Astrocyte (in vitro differentiated cells and primary cell): ENCODE measurements at regions not wholly inside any gene's neighbourhood (a gene's known extent, or its start where the extent isn't known, plus 50 kb on each side); places are given as distances from the start of the nearest gene placed in this dataset.
A peak's percentile ranks its signal among the peaks of the same experiment; 100 is the strongest.

Source experiments
- DNase-seq: peaks from one replicate; pipeline ENCODE4 v3.0.0-alpha.2; 2010; ENCODE audit warnings: low read depth
- FAIRE-seq: peaks from 2 replicates; lab custom pipeline; 2011; peaks lifted over from hg19 to GRCh38; lab: Jason Lieb, UNC
- H2AFZ ChIP-seq: 2 replicates; pipeline ENCODE4 v1.6.0; 2012; ENCODE audit warnings: low read depth, low read length, inconsistent platforms
- H3K27ac ChIP-seq: 2 replicates; pipeline ENCODE4 v1.5.1; 2011; ENCODE audit warnings: low read depth, low read length, inconsistent platforms
- H3K27me3 ChIP-seq: 2 replicates; pipeline ENCODE4 v1.6.0; 2011; ENCODE audit warnings: low read length, inconsistent platforms; ENCODE audit not compliant: insufficient read depth
- H3K36me3 ChIP-seq: 2 replicates; pipeline ENCODE4 v1.5.1; 2011; ENCODE audit warnings: low read length, inconsistent platforms; ENCODE audit not compliant: insufficient read depth
- H3K4me1 ChIP-seq: 2 replicates; pipeline ENCODE4 v1.5.1; 2011; ENCODE audit warnings: low read length, inconsistent platforms; ENCODE audit not compliant: insufficient read depth
- H3K4me2 ChIP-seq: 2 replicates; pipeline ENCODE4 v1.6.0; 2012; ENCODE audit warnings: low read length, inconsistent platforms
- H3K4me3 ChIP-seq: 2 replicates; pipeline ENCODE4 v1.5.1; 2011; ENCODE audit warnings: low read depth, mild to moderate bottlenecking, low read length, inconsistent platforms; ENCODE audit not compliant: insufficient read depth
- H3K79me2 ChIP-seq: 2 replicates; pipeline ENCODE4 v1.6.0; 2012; ENCODE audit warnings: mild to moderate bottlenecking, low read length, inconsistent platforms; ENCODE audit not compliant: insufficient read depth
- H3K9ac ChIP-seq: 2 replicates; pipeline ENCODE4 v1.6.0; 2012; ENCODE audit warnings: mild to moderate bottlenecking, low read length, inconsistent platforms
- H3K9me3 ChIP-seq: 2 replicates; pipeline ENCODE4 v1.5.1; 2012; ENCODE audit warnings: low read depth, mild to moderate bottlenecking, low read length, inconsistent platforms; ENCODE audit not compliant: insufficient read depth
- H4K20me1 ChIP-seq: 2 replicates; pipeline ENCODE4 v1.6.0; 2012; ENCODE audit warnings: low read length, inconsistent platforms; ENCODE audit not compliant: insufficient read depth
- H3K27ac Mint-ChIP-seq: one replicate; pipeline ENCODE4 v1.8.0; 2021; ENCODE audit warnings: mild to moderate bottlenecking, mixed read lengths; ENCODE audit not compliant: unreplicated experiment
- H3K27me3 Mint-ChIP-seq: one replicate; pipeline ENCODE4 v1.8.0; 2021; ENCODE audit warnings: low read depth, mixed read lengths; ENCODE audit not compliant: unreplicated experiment
- H3K36me3 Mint-ChIP-seq: one replicate; pipeline ENCODE4 v1.8.0; 2021; ENCODE audit warnings: low read depth, mixed read lengths; ENCODE audit not compliant: unreplicated experiment
- H3K4me1 Mint-ChIP-seq: one replicate; pipeline ENCODE4 v1.8.0; 2021; ENCODE audit warnings: low read depth, mixed read lengths; ENCODE audit not compliant: unreplicated experiment
- H3K4me3 Mint-ChIP-seq: one replicate; pipeline ENCODE4 v1.8.0; 2021; ENCODE audit warnings: mild to moderate bottlenecking, moderate library complexity, mixed read lengths; ENCODE audit not compliant: unreplicated experiment
- H3K9me3 Mint-ChIP-seq: one replicate; pipeline ENCODE4 v1.8.0; 2021; ENCODE audit warnings: mild to moderate bottlenecking, mixed read lengths; ENCODE audit not compliant: unreplicated experiment
- CTCF ChIP-seq: IDR thresholded peaks from 2 replicates; pipeline ENCODE4 v1.5.1; 2011; ENCODE audit warnings: low read depth, mild to moderate bottlenecking, inconsistent platforms, low read length, moderate library complexity; ENCODE audit not compliant: insufficient read depth
- EZH2 ChIP-seq: IDR thresholded peaks from 2 replicates; pipeline ENCODE4 v1.6.1; 2012; ENCODE audit warnings: mild to moderate bottlenecking, low read length, inconsistent platforms; ENCODE audit not compliant: insufficient read depth

- no peaks in the 10 kb centered on the region for H3K36me3 ChIP-seq
- H3K36me3 Mint-ChIP-seq: no peaks in the 10 kb centered on the region
- H3K9me3 Mint-ChIP-seq: peaks cover 4% of the 10 kb centered on the region
- TF ChIP-seq EZH2: no peak
- no peaks in the 10 kb centered on the region for H3K27me3 ChIP-seq
- H3K9ac ChIP-seq: peak overlapping the region; percentile 1
- peak; percentile 41 for FAIRE-seq
- H3K27me3 Mint-ChIP-seq: no peaks in the 10 kb centered on the region
- no peaks in the 10 kb centered on the region for H3K9me3 ChIP-seq
- no peak overlapping the region for H3K4me3 Mint-ChIP-seq
- H3K4me1 Mint-ChIP-seq: peaks cover 30% of the 10 kb centered on the region
- no peaks in the 10 kb centered on the region for H3K79me2 ChIP-seq
- H3K4me2 ChIP-seq: peak overlapping the region; percentile 32
- peak overlapping the region; percentile 6 for H2AFZ ChIP-seq
- peak overlapping the region; percentile 81 for H3K27ac ChIP-seq
- no peak overlapping the region for H3K4me3 ChIP-seq
- H4K20me1 ChIP-seq: no peaks in the 10 kb centered on the region
- H3K27ac Mint-ChIP-seq: peak overlapping the region; percentile 99
- DNase-seq: peak; percentile 98
- peaks cover 6% of the 10 kb centered on the region for H3K4me1 ChIP-seq
Observed at GRCh38 chr13:104315606-104316005, 1249.4 kb upstream of the SLC10A2 start.

- peak overlapping the region; percentile 10 for H3K4me2 ChIP-seq
- no peak overlapping the region for H2AFZ ChIP-seq
Observed at GRCh38 chr13:104314926-104315535, 1248.8 kb upstream of the SLC10A2 start.

GRCh38 chr13:104314321-104314720 is 1248.1 kb upstream of the SLC10A2 start:
- H3K36me3 Mint-ChIP-seq: no peaks in the 10 kb centered on the region
- no peak for TF ChIP-seq CTCF
- Histone ChIP-seq H2AFZ (no peak overlapping the region), H3K9ac (no peak overlapping the region), H3K4me1 (peaks cover 6% of the 10 kb centered on the region), H3K27me3 (no peaks in the 10 kb centered on the region), H3K4me2 (no peak overlapping the region), H3K4me3 (no peak overlapping the region), H3K79me2 (no peaks in the 10 kb centered on the region), H4K20me1 (no peaks in the 10 kb centered on the region), H3K36me3 (no peaks in the 10 kb centered on the region), H3K9me3 (no peaks in the 10 kb centered on the region), H3K27ac (peak overlapping the region; percentile 81)
- H3K27ac Mint-ChIP-seq: peak overlapping the region; percentile 73
- H3K4me3 Mint-ChIP-seq: no peak overlapping the region
- H3K4me1 Mint-ChIP-seq: peaks cover 21% of the 10 kb centered on the region
- DNase-seq (no peak), FAIRE-seq (no peak)
- H3K9me3 Mint-ChIP-seq: peaks cover 3% of the 10 kb centered on the region
- no peaks in the 10 kb centered on the region for H3K27me3 Mint-ChIP-seq

More at GRCh38 chr13:104314926-104315535, 1248.8 kb upstream of the SLC10A2 start:
- H3K27me3 Mint-ChIP-seq: no peaks in the 10 kb centered on the region
- Histone ChIP-seq H3K79me2 (no peaks in the 10 kb centered on the region), H4K20me1 (no peaks in the 10 kb centered on the region), H3K36me3 (no peaks in the 10 kb centered on the region), H3K4me1 (peaks cover 6% of the 10 kb centered on the region), H3K27ac (peak overlapping the region; percentile 81), H3K9ac (peak overlapping the region; percentile 5), H3K4me3 (no peak overlapping the region), H3K27me3 (no peaks in the 10 kb centered on the region), H3K9me3 (no peaks in the 10 kb centered on the region)
- H3K36me3 Mint-ChIP-seq: no peaks in the 10 kb centered on the region
- peak overlapping the region; percentile 99 for H3K27ac Mint-ChIP-seq
- peak; percentile 20 for DNase-seq
- peaks cover 24% of the 10 kb centered on the region for H3K4me1 Mint-ChIP-seq
- FAIRE-seq: no peak
- peaks cover 3% of the 10 kb centered on the region for H3K9me3 Mint-ChIP-seq
- TF ChIP-seq CTCF (no peak), EZH2 (no peak)
- H3K4me3 Mint-ChIP-seq: no peak overlapping the region
